IMR-90 (cell line): ENCODE measurements at regions not wholly inside any gene's neighbourhood (a gene's known extent, or its start where the extent isn't known, plus 50 kb on each side); places are given as distances from the start of the nearest gene placed in this dataset.

ENCODE experiments used
- ATAC-seq: fragments of 200-7000 bp; cut with Tn5 transposase; 2 replicates; pipeline ENCODE4 v1.9.1; 2020; ENCODE audit warnings: low read depth, mild to moderate bottlenecking, moderate library complexity
- BruUV-seq: library from RNA; stranded (reverse); fragments of 400-500 nt; replicated peaks from 2 replicates; lab custom pipeline; 2021; lab: Mats Ljungman, UMichigan
- CTCF ChIA-PET: fragments of 300-600 bp; formaldehyde crosslinking; extraction: SDS; loops from one replicate; lab custom pipeline; 2021; ENCODE audit warnings: antibody characterized with exemption; lab: Yijun Ruan, JAX
- POLR2A ChIA-PET: fragments of 300-600 bp; sonication (Branson Sonifier 250); formaldehyde crosslinking; loops from one replicate; lab custom pipeline; 2022; ENCODE audit warnings: antibody characterized with exemption; ENCODE audit not compliant: unreplicated experiment; lab: Charles Lee
- DNase-seq: peaks from one replicate; pipeline ENCODE4 v3.0.0; 2013
- H2AFZ ChIP-seq: replicated peaks from 2 replicates; pipeline ENCODE3; 2013; ENCODE audit warnings: low read length, mild to moderate bottlenecking; ENCODE audit not compliant: poor library complexity
- H2AK5ac ChIP-seq: 2 replicates; pipeline ENCODE4 v1.6.1; 2013; ENCODE audit warnings: low read depth, low read length, inconsistent platforms
- H2AK9ac ChIP-seq: replicated peaks from 2 replicates; pipeline ENCODE3; 2013; ENCODE audit warnings: mild to moderate bottlenecking, low read depth, low read length, moderate library complexity; ENCODE audit not compliant: poor library complexity
- H2BK120ac ChIP-seq: 2 replicates; pipeline ENCODE4 v1.6.1; 2013; ENCODE audit warnings: low read depth, low read length, inconsistent platforms
- H2BK15ac ChIP-seq: 3 replicates; pipeline ENCODE4 v1.6.1; 2013; ENCODE audit warnings: low read depth, low read length, inconsistent platforms
- H2BK20ac ChIP-seq: 2 replicates; pipeline ENCODE4 v1.6.1; 2013; ENCODE audit warnings: low read depth, mild to moderate bottlenecking, inconsistent platforms, low read length, moderate library complexity
- H2BK5ac ChIP-seq: 2 replicates; pipeline ENCODE4 v1.6.1; 2013; ENCODE audit warnings: mild to moderate bottlenecking, low read depth, low read length, inconsistent platforms; ENCODE audit not compliant: poor library complexity, severe bottlenecking
- H3K14ac ChIP-seq: replicated peaks from 2 replicates; pipeline ENCODE4 v1.6.1; 2013; ENCODE audit warnings: low read depth, low read length, inconsistent platforms
- H3K18ac ChIP-seq: 2 replicates; pipeline ENCODE4 v1.6.1; 2013; ENCODE audit warnings: low read depth, low read length, control low read depth
- H3K23ac ChIP-seq: 2 replicates; pipeline ENCODE4 v1.6.1; 2013; ENCODE audit warnings: low read depth, low read length, inconsistent platforms
- H3K27ac ChIP-seq: 2 replicates; pipeline ENCODE4 v1.5.1; 2013; ENCODE audit warnings: mild to moderate bottlenecking, control low read depth, low read length; ENCODE audit not compliant: insufficient read depth
- H3K27me3 ChIP-seq: 2 replicates; pipeline ENCODE4 v1.6.1; 2013; ENCODE audit warnings: low read length; ENCODE audit not compliant: control insufficient read depth, insufficient read depth
- H3K36me3 ChIP-seq: 2 replicates; pipeline ENCODE4 v1.6.1; 2013; ENCODE audit warnings: low read length, mixed read lengths; ENCODE audit not compliant: control insufficient read depth, insufficient read depth
- H3K4ac ChIP-seq: 2 replicates; pipeline ENCODE4 v1.6.1; 2013; ENCODE audit warnings: low read depth, low read length, inconsistent platforms
- H3K4me1 ChIP-seq: 2 replicates; pipeline ENCODE4 v1.6.1; 2013; ENCODE audit warnings: low read length, mixed read lengths; ENCODE audit not compliant: control insufficient read depth, insufficient read depth
- H3K4me2 ChIP-seq: 2 replicates; pipeline ENCODE4 v1.6.1; 2013; ENCODE audit warnings: low read depth, mild to moderate bottlenecking, control low read depth, low read length, moderate library complexity
- H3K4me3 ChIP-seq: 2 replicates; pipeline ENCODE4 v1.5.1; 2013; ENCODE audit warnings: low read depth, mild to moderate bottlenecking, control low read depth, low read length, moderate library complexity; ENCODE audit not compliant: insufficient read depth
- H3K56ac ChIP-seq: 2 replicates; pipeline ENCODE4 v1.6.1; 2013; ENCODE audit warnings: low read length, inconsistent platforms; ENCODE audit not compliant: insufficient read depth; ENCODE audit errors: extremely low read depth
- H3K79me1 ChIP-seq, 2 experiments: 2 replicates each; pipeline ENCODE4 v1.6.1; 2013; ENCODE audit warnings: low read length in 2 of 2, inconsistent platforms in 1 of 2, low read depth in 1 of 2
- H3K9ac ChIP-seq: 2 replicates; pipeline ENCODE4 v1.6.1; 2013; ENCODE audit warnings: low read depth, low read length, control low read depth
- H3K9me1 ChIP-seq: 2 replicates; pipeline ENCODE4 v1.6.1; 2013; ENCODE audit warnings: low read length, inconsistent platforms; ENCODE audit not compliant: insufficient read depth
- H3K9me3 ChIP-seq: 2 replicates; pipeline ENCODE4 v1.6.1; 2013; ENCODE audit warnings: low read length; ENCODE audit not compliant: control insufficient read depth, insufficient read depth
- H4K20me1 ChIP-seq: 2 replicates; pipeline ENCODE4 v1.6.1; 2013; ENCODE audit warnings: low read length, inconsistent platforms; ENCODE audit not compliant: insufficient read depth
- H4K5ac ChIP-seq: 2 replicates; pipeline ENCODE4 v1.6.1; 2013; ENCODE audit warnings: mild to moderate bottlenecking, low read depth, low read length, control low read depth
- H4K8ac ChIP-seq, 2 experiments: 2 replicates each; pipeline ENCODE4 v1.6.1; 2013; ENCODE audit warnings: low read depth in 2 of 2, low read length in 2 of 2, control low read depth in 1 of 2, inconsistent platforms in 1 of 2
- H4K91ac ChIP-seq: 2 replicates; pipeline ENCODE4 v1.6.1; 2013; ENCODE audit warnings: low read depth, low read length, inconsistent platforms; ENCODE audit not compliant: insufficient read depth
- BHLHE40 ChIP-seq: fragments of 150-350 bp; IDR thresholded peaks from 2 replicates; pipeline ENCODE4 v1.6.1; 2016; ENCODE audit warnings: mild to moderate bottlenecking, low read depth, low read length
- CEBPB ChIP-seq: IDR thresholded peaks from 2 replicates; pipeline ENCODE4 v1.6.1; 2012; ENCODE audit warnings: low read depth, low read length, improper control_type of control experiment
- FOS ChIP-seq: fragments of 150-350 bp; IDR thresholded peaks from 2 replicates; pipeline ENCODE4 v1.6.1; 2016; ENCODE audit warnings: low read depth, low read length
- MAFK ChIP-seq: IDR thresholded peaks from 2 replicates; pipeline ENCODE4 v1.6.1; 2012; ENCODE audit warnings: low read depth, low read length, improper control_type of control experiment
- MXI1 ChIP-seq: IDR thresholded peaks from 2 replicates; pipeline ENCODE4 v1.6.1; 2012; ENCODE audit warnings: low read depth, mild to moderate bottlenecking, low read length, moderate library complexity, borderline replicate concordance
- NFE2L2 ChIP-seq: fragments of 150-350 bp; IDR thresholded peaks from 2 replicates; pipeline ENCODE4 v1.6.1; 2016; ENCODE audit warnings: low read depth, mild to moderate bottlenecking, low read length
- SMC3 ChIP-seq: fragments of 150-350 bp; IDR thresholded peaks from 2 replicates; pipeline ENCODE4 v1.6.1; 2016; ENCODE audit warnings: low read depth, mild to moderate bottlenecking, antibody characterized with exemption, low read length, moderate library complexity
- dilution Hi-C: fragments of 300-500 bp; cut with HindIII; formaldehyde crosslinking; loops from one replicate; pipeline ENCODE4 v1.14.3; 2018; ENCODE audit warnings: low sequenced_read_pairs; ENCODE audit not compliant: unreplicated experiment
- in situ Hi-C: fragments of 300-500 bp; cut with MboI; formaldehyde crosslinking; loops from 3 replicates; pipeline ENCODE4 v1.14.3; 2019; ENCODE audit warnings: low sequenced_read_pairs, inconsistent platforms, mixed read lengths
- intact Hi-C: fragments of 100-400 bp; cut with micrococcal nuclease; formaldehyde crosslinking; loops from 2 replicates; pipeline ENCODE4 v1.10.0; 2022
- TF ChIP-seq, protein P1 (sequence below): conservative IDR thresholded peaks from 2 replicates; pipeline ENCODE4 v1.5.1; 2012; ENCODE audit warnings: mild to moderate bottlenecking, low read depth, low read length, improper control_type of control experiment

GRCh38 chr2:208571764-208572131, 165.2 kb downstream of the PTH2R start:
- in situ Hi-C loops (no loop called here), intact Hi-C loops (no loop called here), dilution Hi-C loops (no loop called here)
- Histone ChIP-seq H2BK15ac (no peak overlapping the region), H3K4me3 (no peak overlapping the region), H3K9ac (no peak overlapping the region), H2BK5ac (no peak overlapping the region), H2AFZ (no peak overlapping the region), H3K4ac (no peak overlapping the region), H3K23ac (no peak overlapping the region), H2AK5ac (no peak overlapping the region), H4K91ac (no peak overlapping the region), H3K56ac (no peak overlapping the region), H2AK9ac (no peak overlapping the region), H3K79me1 (no peaks in the 10 kb centered on the region), H4K8ac (no peak overlapping the region), H4K20me1 (no peaks in the 10 kb centered on the region), H3K36me3 (no peaks in the 10 kb centered on the region), H3K9me3 (peaks cover 12% of the 10 kb centered on the region), H3K18ac (no peak overlapping the region), H2BK120ac (no peak overlapping the region), H3K4me2 (no peak overlapping the region), H3K14ac (no peak overlapping the region), H3K27me3 (no peaks in the 10 kb centered on the region), H3K27ac (no peak overlapping the region), H3K4me1 (no peaks in the 10 kb centered on the region), H3K9me1 (no peaks in the 10 kb centered on the region), H4K5ac (no peak overlapping the region), H2BK20ac (no peak overlapping the region)
- no TSS peak for BruUV-seq
- no peak for TF ChIP-seq CEBPB
- no peak for TF ChIP-seq MAFK
- TF ChIP-seq FOS: no peak
- no peak for TF ChIP-seq MXI1
- TF ChIP-seq BHLHE40: no peak
- no peak for TF ChIP-seq NFE2L2
- no peak for TF ChIP-seq SMC3
- TF ChIP-seq, protein P1, sequence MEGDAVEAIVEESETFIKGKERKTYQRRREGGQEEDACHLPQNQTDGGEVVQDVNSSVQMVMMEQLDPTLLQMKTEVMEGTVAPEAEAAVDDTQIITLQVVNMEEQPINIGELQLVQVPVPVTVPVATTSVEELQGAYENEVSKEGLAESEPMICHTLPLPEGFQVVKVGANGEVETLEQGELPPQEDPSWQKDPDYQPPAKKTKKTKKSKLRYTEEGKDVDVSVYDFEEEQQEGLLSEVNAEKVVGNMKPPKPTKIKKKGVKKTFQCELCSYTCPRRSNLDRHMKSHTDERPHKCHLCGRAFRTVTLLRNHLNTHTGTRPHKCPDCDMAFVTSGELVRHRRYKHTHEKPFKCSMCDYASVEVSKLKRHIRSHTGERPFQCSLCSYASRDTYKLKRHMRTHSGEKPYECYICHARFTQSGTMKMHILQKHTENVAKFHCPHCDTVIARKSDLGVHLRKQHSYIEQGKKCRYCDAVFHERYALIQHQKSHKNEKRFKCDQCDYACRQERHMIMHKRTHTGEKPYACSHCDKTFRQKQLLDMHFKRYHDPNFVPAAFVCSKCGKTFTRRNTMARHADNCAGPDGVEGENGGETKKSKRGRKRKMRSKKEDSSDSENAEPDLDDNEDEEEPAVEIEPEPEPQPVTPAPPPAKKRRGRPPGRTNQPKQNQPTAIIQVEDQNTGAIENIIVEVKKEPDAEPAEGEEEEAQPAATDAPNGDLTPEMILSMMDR: no peak
- DNase-seq (no peak), ATAC-seq (no peak)
- CTCF ChIA-PET: no interaction called here
- POLR2A ChIA-PET: no interaction called here
